Type B pancreatic cell (in vitro differentiated cells): ENCODE measurements at regions not wholly inside any gene's neighbourhood (a gene's known extent, or its start where the extent isn't known, plus 50 kb on each side); places are given as distances from the start of the nearest gene placed in this dataset.

Experiments used
- DNase-seq: peaks from one replicate; pipeline ENCODE4 v3.0.0; 2021; ENCODE audit warnings: mixed read lengths; ENCODE audit not compliant: unreplicated experiment; ENCODE audit errors: extremely low spot score
- H3K27ac Mint-ChIP-seq: 2 replicates; pipeline ENCODE4 v1.8.0; 2021; ENCODE audit warnings: mild to moderate bottlenecking, mixed read lengths
- H3K27me3 Mint-ChIP-seq: 2 replicates; pipeline ENCODE4 v1.8.0; 2021; ENCODE audit warnings: mixed read lengths
- H3K36me3 Mint-ChIP-seq: 2 replicates; pipeline ENCODE4 v1.8.0; 2021; ENCODE audit warnings: mixed read lengths
- H3K4me1 Mint-ChIP-seq: one replicate; pipeline ENCODE4 v1.8.0; 2021; ENCODE audit warnings: mixed read lengths; ENCODE audit not compliant: unreplicated experiment
- H3K4me3 Mint-ChIP-seq: 2 replicates; pipeline ENCODE4 v1.8.0; 2021; ENCODE audit warnings: mild to moderate bottlenecking, mixed read lengths
- H3K9me3 Mint-ChIP-seq: 2 replicates; pipeline ENCODE4 v1.8.0; 2021; ENCODE audit warnings: mixed read lengths
- CTCF ChIP-seq: fragments of 200-600 bp; sonication (generic); conservative IDR thresholded peaks from 2 replicates; pipeline ENCODE4 v1.5.0; 2021; ENCODE audit warnings: antibody characterized with exemption, mild to moderate bottlenecking

GRCh38 chr2:133732982-133733900 is 165.0 kb upstream of the NCKAP5 start:
- H3K9me3 Mint-ChIP-seq, result no peaks in the 10 kb centered on the region
- H3K36me3 Mint-ChIP-seq, result no peaks in the 10 kb centered on the region
- no peak overlapping the region for H3K27ac Mint-ChIP-seq
- peaks cover 5% of the 10 kb centered on the region for H3K4me1 Mint-ChIP-seq
- H3K27me3 Mint-ChIP-seq, result peaks cover 11% of the 10 kb centered on the region
- DNase-seq, result no peak
- H3K4me3 Mint-ChIP-seq, result no peak overlapping the region
- TF ChIP-seq CTCF, result no peak

GRCh38 chr2:133733901-133734255 is 165.6 kb upstream of the NCKAP5 start:
- H3K27ac Mint-ChIP-seq, result no peak overlapping the region
- H3K9me3 Mint-ChIP-seq, result no peaks in the 10 kb centered on the region
- H3K4me1 Mint-ChIP-seq, result peaks cover 5% of the 10 kb centered on the region
- DNase-seq, result no peak
- H3K4me3 Mint-ChIP-seq, result no peak overlapping the region
- H3K36me3 Mint-ChIP-seq, result no peaks in the 10 kb centered on the region
- H3K27me3 Mint-ChIP-seq, result peaks cover 11% of the 10 kb centered on the region
- TF ChIP-seq CTCF, result no peak

GRCh38 chr2:133734716-133735495 is 166.6 kb upstream of the NCKAP5 start:
- H3K27ac Mint-ChIP-seq, result no peak overlapping the region
- H3K4me3 Mint-ChIP-seq, result no peak overlapping the region
- no peaks in the 10 kb centered on the region for H3K36me3 Mint-ChIP-seq
- no peak for TF ChIP-seq CTCF
- H3K9me3 Mint-ChIP-seq, result no peaks in the 10 kb centered on the region
- DNase-seq, result no peak
- peaks cover 5% of the 10 kb centered on the region for H3K4me1 Mint-ChIP-seq
- H3K27me3 Mint-ChIP-seq, result peaks cover 9% of the 10 kb centered on the region

GRCh38 chr2:133736674-133737073 is 168.4 kb upstream of the NCKAP5 start:
- H3K9me3 Mint-ChIP-seq, result no peaks in the 10 kb centered on the region
- H3K27me3 Mint-ChIP-seq, result peaks cover 7% of the 10 kb centered on the region
- no peak overlapping the region for H3K27ac Mint-ChIP-seq
- no peak overlapping the region for H3K4me3 Mint-ChIP-seq
- no peak for TF ChIP-seq CTCF
- H3K36me3 Mint-ChIP-seq, result no peaks in the 10 kb centered on the region
- H3K4me1 Mint-ChIP-seq, result peaks cover 5% of the 10 kb centered on the region
- DNase-seq, result no peak

GRCh38 chr2:133737242-133737993 is 169.2 kb upstream of the NCKAP5 start:
- DNase-seq, result no peak
- Mint-ChIP-seq H3K27ac (no peak overlapping the region), H3K27me3 (peaks cover 7% of the 10 kb centered on the region), H3K36me3 (no peaks in the 10 kb centered on the region), H3K4me1 (peaks cover 5% of the 10 kb centered on the region), H3K9me3 (peaks cover under 1% of the 10 kb centered on the region), H3K4me3 (no peak overlapping the region)
- no peak for TF ChIP-seq CTCF
